Iris pigment epithelial cell (primary cell): ENCODE measurements at regions not wholly inside any gene's neighbourhood (a gene's known extent, or its start where the extent isn't known, plus 50 kb on each side); places are given as distances from the start of the nearest gene placed in this dataset.

Experiments used
- DNase-seq: peaks from one replicate; pipeline ENCODE4 v3.0.0-alpha.2; 2011; ENCODE audit warnings: low read depth

DNA sequence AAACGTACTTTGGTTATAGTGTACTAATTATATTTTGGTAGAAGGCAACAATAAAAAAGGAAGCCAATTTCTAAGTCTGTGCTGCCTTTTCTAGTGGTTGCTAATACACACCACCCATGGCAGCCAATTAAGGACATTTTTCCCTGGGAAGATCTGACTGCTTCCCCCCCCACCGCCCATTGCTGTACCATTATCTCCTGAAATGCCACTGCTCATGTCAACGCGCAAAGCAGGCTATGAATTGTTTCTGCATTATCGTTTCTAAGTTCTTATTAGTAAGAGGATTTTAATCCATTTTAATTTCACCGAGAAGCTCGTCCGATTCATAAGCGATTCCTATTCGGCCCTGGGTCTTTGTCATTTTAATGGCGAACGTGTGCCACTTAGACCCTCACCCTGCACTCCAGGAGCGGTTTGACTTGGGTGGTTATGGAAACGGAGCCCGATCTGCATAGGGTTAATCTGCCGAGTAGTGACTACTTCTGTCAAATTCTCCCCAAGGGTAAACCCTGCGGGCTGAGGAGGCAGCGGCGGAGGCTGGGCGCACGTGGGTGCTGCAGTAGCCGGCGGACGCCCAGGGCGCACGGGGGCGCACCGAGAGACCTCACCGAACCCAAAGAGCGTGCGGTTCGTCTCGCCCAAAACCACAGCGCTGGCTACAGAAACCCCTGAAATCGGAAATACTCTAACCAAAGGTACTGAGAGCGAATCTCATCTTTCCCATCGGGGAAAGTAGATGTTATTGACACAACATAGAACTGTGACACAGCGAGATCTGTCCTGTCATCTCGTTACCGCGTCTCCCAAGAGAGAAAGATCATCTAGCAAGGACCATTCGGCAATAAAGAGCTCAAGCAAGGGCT, 55.8 kb upstream of the SHC3 start:
- DNase-seq, result peak; percentile 32

DNA sequence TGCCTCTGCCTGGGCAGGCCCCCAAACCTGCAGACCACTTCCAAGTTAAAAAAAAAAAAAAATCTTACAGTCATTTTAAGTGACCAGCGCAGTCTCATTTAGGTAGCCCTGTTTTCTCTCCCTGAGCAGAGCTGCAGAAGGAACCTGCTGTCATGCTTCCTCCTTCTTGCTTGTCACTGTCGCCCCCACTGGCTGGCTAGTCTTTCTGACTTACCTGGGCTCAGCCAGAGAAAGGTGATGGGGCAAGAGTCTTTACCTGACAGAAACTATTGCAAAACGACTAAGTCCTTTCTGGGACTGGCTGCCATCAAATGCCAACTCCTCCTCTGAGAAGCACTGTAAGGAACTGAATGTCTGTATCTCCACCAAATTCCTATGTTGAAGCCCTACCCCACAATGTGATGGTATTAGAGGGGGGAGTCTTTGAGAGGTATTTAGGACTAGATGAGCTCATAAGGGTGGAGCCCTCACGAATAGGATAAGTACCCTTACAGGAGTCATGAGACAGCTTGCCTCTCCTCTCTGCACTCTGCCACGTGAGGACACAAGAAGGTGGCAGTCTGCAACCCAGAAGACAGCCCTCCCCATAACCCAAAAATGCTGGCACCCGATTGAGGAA, 58.4 kb upstream of the SHC3 start:
- no peak for DNase-seq

DNA sequence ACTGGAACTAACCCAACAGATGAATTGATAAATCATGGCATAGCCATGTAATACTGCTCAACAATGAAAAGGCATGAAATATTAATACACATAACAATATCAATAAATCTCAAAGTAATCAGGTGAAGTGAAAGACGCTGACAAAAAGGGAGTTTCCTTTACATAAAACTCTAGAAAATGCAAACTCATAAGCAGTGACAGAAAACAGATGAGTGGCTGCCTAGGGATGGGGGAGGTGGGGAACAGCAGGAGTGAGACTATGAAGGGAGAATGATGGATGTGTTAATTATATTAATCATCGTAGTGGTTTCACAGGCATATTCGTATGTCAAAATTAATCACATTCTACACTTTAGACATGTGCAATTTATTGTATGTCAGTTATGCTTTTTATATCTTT, 59.8 kb upstream of the SHC3 start:
- no peak for DNase-seq

DNA sequence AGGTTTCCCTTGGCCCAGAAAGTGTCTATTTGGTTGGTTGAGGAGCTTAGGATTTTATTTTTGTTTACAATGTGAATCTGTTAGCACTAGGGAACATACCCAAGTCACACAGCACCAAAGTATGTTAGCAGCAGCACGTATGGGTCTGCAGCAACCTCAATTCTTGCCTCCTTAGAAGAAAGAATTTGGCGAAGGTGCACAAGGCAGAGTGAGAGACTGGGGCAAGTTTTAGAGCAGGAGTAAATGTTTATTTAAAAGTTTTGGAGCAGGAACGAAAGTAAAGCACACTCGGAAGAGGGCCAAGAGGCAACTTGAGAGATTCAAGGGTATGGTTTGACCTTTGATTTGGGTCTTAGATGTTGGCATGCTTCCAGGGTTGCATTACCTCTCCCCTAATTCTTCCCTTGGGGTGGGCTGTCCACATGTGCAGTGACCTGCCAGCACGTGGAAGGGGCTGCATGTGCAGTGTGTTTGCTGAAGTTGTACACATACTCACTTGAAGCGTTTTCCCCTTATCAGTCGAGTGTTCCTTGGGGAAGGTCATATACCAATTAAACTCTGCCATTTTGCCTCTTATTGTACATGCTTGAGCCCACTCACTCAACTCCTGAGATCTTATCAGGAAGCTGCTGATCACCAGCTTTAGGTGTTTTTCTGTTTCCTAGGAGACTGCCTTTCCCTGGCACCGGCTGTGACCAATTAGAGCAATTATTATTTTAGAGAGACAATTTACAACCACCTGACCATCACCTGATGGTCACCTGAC, 64.9 kb upstream of the SHC3 start:
- no peak for DNase-seq

DNA sequence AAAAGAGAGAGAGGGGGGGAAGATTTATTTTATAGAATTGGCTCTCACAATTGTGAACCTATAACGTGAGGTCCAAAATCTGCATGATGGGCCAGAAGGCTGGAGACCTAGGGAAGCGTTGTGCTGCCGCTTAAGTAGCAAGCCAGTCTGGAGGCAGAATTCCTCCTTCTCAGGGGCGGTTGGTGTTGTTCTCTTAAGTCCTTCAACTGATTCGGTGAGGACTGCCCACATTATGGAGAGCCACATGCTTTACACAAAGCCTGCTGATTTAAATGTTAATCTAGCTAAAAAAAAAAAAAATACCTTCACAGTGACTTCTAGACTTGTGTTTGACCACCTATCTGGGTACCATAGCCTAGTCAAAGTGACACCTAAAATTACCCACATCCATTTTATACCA, 64.2 kb upstream of the CKS2 start:
- no peak for DNase-seq

DNA sequence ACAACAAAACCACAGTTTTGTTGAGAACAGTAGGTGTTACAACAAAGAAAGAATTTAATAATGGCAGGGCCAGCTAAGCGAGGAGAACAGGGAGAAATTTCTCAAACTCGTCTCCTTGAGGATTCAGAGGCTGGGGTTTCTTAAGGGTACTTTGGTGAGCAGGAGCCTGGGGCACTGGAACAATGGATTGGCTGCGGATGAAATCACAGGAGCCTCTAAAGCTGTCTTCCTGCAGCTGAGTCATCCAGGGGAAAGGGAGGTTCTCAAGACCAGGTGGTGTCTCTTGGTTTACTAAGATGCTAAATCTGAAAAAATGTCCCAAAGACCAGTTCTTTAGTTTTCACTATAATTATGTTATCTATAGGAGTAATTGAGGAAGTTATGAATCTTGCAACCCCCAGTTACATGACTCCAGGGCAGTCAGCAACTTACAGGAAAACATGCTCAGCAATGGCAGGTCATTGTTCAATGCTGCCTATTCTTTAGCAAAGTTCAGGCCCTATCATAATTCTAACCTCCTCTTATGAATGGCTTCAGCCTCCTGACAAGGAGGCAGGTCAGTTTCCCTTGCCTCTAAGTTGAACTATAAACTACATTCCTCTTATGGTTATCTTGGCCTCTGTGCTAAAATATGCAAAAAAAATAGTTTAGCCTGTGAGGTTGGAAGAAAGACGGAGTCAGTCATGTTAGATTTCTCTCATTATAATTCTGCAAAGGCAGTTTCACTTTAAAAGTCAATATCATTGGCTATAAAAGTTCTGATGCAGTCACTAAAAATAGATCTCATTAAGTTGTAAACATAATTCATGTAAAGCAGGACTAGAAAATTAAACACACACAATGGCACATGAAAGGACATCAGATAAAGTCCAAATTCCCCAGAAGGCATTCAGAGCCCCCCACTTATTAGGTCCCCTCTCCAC, 63.3 kb upstream of the CKS2 start:
- DNase-seq, result peak; percentile 50

DNA sequence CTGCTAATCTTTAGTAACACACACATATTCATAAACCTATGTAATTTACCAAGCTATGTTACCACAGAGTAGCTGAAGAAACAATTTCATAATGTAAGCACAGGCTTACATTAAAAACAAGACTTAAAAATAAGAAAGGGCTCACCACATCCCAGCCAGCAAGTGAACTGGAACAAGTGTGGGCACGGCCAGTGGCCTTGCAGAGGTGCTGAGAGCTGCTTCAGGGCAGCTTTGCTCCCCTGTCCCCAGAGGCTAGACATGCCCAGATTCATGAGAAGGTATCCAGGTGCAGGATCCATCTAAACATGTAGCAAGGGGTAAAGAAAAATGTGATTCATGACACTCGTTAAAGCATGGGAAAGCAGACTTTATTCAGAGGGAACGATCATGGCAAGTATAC, 62.0 kb upstream of the CKS2 start:
- no peak for DNase-seq

DNA sequence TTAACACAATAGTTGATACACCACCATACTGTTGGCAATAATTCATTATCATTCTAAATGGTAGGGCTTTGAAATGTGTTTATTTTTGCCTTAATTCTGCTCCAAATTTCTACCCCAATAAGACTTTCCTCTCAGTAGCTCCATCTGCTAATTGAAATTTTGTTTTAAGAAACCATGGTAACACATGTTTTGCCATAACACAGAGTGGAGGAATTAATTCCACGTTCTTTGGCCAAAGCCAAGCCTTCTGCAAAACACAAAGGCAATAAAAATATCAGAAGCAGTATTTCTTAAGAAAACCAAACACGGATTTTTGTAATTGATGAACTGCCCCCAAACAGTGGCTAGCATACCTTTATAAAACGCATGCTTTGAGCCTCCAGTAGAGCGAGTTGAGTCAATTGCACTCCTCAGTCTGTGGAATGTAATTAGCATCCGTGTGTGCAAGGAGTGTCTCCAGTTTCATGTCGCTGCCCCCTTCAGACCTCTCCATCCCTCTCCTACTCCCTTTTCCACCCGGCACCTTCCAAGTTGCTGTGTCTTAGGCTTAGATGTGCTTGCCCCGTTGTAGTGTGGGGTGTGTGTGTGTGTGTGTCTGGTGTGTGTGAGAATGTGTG, 58.2 kb upstream of the CKS2 start:
- DNase-seq, result no peak

DNA sequence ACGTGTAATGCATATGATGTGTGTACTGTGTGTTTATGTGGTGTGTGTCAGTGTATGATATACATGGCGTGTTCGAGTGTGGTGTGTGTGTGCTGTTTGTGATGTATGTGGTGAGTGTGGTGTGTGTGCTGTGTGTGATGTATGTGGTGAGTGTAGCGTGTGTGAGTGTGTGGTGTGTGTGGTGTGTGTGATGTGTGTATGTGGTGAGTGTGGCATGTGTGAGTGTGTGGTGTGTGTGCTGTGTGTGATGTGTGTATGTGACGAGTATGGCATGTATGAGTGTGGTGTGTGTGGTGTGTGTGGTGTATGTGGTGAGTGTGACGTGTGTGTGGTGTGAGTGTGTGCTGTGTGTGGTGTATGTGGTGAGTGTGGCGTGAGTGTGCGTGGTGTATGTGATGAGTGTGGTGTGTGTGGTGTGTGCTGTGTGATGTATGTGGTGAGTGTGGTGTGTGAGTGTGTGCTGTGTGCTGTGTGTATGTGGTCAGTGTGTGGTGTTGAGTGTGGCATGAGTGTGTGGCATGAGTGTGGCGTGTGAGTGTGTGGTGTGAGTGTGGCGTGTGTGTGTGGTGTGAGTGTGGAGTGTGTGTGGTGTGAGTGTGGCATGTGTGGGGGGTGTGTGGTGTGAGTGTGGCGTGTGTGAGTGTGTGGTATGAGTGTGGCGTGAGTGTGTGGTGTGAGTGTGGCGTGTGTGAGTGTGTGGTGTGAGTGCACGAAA, 56.8 kb upstream of the CKS2 start:
- no peak for DNase-seq

DNA sequence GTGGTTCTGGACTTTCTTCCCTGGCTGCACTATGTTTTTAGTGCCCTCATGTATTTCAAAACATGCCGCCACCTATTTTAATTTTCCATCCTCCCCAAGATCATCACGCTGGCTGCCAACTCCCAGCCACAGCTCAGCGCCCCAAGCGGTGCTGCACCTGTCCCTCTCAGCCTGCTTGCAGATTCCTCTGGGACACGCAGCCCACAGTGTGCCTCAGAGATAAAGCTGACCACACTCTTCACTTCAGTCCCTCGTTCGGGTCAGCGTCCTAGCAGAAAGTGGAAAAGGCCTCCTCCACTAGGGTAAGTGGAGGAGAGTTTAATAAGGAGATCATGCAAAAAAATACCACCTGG, 56.2 kb upstream of the CKS2 start:
- no peak for DNase-seq

DNA sequence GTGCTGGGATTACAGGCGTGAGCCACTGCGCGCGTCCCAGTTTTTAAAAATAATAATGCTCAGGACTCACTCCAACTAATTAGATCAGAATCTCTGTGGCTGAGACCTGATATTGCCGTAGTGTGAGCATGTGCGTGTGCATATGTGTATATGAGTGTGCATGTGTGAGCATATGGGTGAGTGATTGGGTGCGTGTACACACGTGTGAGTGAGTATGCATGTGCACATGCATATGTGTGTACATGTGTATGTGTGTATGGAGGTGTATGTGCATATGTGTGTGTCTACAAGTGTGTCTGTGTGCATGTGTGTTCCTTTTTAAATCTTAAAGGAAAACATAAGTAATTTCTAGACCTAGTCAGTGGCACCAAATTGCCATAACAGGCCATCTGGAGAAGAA, 54.8 kb upstream of the CKS2 start:
- no peak for DNase-seq

DNA sequence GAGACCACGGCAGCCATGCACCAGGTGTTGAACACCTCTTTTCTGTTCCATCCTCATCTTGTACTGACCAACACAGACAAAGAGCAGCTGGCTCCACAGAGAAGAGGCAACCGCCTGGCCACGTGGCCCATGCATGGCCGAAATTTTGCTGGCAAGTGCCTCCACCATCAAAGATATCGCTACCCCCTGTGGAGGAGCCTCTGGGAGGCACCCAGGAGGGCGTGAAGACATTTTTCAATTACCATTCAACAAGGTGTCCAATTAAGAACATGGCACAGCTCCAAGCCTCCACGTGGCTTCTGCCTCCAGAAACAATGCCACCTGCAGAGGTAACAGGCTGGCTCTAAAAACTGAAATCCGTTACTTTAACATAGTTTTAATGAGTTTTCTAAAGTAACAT, 54.4 kb upstream of the CKS2 start:
- DNase-seq, result no peak

DNA sequence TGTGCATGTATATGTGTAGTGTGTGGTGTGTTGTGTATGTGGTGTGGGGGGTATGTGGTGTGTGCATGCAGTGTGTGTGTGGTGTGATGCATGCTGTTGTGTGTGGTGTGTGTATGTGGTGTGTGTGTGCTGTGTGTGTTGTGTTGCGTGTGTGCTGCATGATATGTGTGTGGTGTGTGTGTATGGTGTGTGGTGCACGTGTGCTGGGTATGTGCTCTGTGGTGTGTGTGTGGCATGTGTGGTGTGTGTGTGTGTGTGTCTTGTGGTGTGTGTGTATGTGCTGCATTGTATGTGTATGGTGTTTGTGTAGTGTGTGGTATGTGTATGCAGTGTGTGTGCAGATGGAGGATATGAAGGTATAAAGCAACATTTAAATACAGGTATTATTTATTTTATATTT, 50.5 kb upstream of the CKS2 start:
- no peak for DNase-seq
